DND-41 (cell line): ENCODE measurements at regions not wholly inside any gene's neighbourhood (a gene's known extent, or its start where the extent isn't known, plus 50 kb on each side); places are given as distances from the start of the nearest gene placed in this dataset.

Experiments
- EZH2 ChIP-seq: IDR thresholded peaks from 3 replicates; pipeline ENCODE4 v1.6.1; 2012; ENCODE audit warnings: borderline replicate concordance, low read depth, mild to moderate bottlenecking, moderate library complexity, low read length, inconsistent platforms; ENCODE audit not compliant: severe bottlenecking
- TF ChIP-seq, protein P1 (sequence below): IDR thresholded peaks from 2 replicates; pipeline ENCODE4 v1.5.1; 2012; ENCODE audit warnings: borderline replicate concordance, low read length, moderate library complexity, mild to moderate bottlenecking; ENCODE audit not compliant: poor library complexity, severe bottlenecking; ENCODE audit errors: extremely low read depth

DNA sequence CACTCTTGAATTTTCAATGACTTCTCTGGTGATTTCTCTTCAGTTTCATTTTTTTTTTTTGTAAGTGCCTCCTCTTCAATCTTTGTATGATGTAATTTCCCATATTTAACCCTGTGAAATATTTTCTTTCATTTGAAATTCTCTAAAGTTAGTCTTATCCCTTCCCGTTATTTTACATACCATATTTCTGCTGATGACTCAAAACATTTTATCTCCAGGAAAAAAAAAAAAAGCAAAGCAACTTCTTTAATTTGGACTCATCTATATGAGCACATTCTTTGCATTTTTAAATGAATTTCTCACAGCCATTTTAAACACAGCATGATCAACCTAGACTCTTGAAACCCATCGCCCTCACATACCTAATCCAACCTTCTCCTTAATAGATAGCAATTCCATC is 1831.4 kb downstream of the ARAP2 start:
- TF ChIP-seq EZH2, result no peak
- TF ChIP-seq, protein P1, sequence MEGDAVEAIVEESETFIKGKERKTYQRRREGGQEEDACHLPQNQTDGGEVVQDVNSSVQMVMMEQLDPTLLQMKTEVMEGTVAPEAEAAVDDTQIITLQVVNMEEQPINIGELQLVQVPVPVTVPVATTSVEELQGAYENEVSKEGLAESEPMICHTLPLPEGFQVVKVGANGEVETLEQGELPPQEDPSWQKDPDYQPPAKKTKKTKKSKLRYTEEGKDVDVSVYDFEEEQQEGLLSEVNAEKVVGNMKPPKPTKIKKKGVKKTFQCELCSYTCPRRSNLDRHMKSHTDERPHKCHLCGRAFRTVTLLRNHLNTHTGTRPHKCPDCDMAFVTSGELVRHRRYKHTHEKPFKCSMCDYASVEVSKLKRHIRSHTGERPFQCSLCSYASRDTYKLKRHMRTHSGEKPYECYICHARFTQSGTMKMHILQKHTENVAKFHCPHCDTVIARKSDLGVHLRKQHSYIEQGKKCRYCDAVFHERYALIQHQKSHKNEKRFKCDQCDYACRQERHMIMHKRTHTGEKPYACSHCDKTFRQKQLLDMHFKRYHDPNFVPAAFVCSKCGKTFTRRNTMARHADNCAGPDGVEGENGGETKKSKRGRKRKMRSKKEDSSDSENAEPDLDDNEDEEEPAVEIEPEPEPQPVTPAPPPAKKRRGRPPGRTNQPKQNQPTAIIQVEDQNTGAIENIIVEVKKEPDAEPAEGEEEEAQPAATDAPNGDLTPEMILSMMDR, result no peak
